ENCODE measurements at regions not wholly inside any gene's neighbourhood (a gene's known extent, or its start where the extent isn't known, plus 50 kb on each side); places are given as distances from the start of the nearest gene placed in this dataset.

DNA sequence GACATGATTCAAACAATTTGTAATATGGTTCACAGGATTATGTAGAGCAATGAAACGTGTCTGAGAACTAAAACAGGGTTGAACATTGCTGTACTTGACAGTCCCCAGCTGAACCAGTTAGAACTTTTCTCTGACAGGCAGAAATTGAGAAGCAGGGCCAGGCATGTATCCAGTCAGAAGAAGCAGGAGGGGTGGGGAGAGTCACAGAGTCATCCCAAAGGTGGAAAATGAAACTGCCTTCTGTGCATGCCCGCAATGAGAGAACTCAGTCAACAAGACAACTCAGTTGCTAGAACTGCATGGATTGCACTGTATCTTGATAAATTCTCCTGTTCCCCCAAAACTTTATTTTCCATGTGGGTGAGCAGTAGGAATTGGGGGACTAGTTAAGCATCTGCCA, 72.9 kb upstream of the PRLR start:
- TF ChIP-seq, protein P1, sequence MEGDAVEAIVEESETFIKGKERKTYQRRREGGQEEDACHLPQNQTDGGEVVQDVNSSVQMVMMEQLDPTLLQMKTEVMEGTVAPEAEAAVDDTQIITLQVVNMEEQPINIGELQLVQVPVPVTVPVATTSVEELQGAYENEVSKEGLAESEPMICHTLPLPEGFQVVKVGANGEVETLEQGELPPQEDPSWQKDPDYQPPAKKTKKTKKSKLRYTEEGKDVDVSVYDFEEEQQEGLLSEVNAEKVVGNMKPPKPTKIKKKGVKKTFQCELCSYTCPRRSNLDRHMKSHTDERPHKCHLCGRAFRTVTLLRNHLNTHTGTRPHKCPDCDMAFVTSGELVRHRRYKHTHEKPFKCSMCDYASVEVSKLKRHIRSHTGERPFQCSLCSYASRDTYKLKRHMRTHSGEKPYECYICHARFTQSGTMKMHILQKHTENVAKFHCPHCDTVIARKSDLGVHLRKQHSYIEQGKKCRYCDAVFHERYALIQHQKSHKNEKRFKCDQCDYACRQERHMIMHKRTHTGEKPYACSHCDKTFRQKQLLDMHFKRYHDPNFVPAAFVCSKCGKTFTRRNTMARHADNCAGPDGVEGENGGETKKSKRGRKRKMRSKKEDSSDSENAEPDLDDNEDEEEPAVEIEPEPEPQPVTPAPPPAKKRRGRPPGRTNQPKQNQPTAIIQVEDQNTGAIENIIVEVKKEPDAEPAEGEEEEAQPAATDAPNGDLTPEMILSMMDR (IDR thresholded peaks at IDR 0.05; ENCODE audit: insufficient read depth, low read length, poor library complexity, severe bottlenecking) = no peak
- no peak for TF ChIP-seq EZH2phosphoT487 (conservative IDR thresholded peaks at IDR 0.05; ENCODE audit: low read length)
